HG02588 (cell line): ENCODE measurements at regions not wholly inside any gene's neighbourhood (a gene's known extent, or its start where the extent isn't known, plus 50 kb on each side); places are given as distances from the start of the nearest gene placed in this dataset.

Experiments
- ATAC-seq: cut with Tn5 transposase; IDR thresholded peaks from one replicate; pipeline ENCODE4 v1.9.1; 2021; ENCODE audit warnings: mild to moderate bottlenecking, moderate library complexity; ENCODE audit not compliant: unreplicated experiment

GRCh38 chr5:109917154-109917546 is 227.4 kb downstream of the MAN2A1 start:
- no peak for ATAC-seq

- no peak for ATAC-seq
Observed at GRCh38 chr5:109917966-109918365, 228.2 kb downstream of the MAN2A1 start.

GRCh38 chr5:109920736-109921135 is 231.0 kb downstream of the MAN2A1 start:
- ATAC-seq = no peak

- no peak for ATAC-seq
Observed at GRCh38 chr5:109921735-109922380, 232.1 kb downstream of the MAN2A1 start.

GRCh38 chr5:109922381-109922995 is 232.8 kb downstream of the MAN2A1 start:
- no peak for ATAC-seq

GRCh38 chr5:109923205-109923604 is 233.5 kb downstream of the MAN2A1 start:
- ATAC-seq = no peak

GRCh38 chr5:109924237-109925107 is 234.7 kb downstream of the MAN2A1 start:
- ATAC-seq = no peak

GRCh38 chr5:109927639-109928038 is 237.9 kb downstream of the MAN2A1 start:
- ATAC-seq = no peak

GRCh38 chr5:109928046-109928445 is 238.3 kb downstream of the MAN2A1 start:
- ATAC-seq = no peak

GRCh38 chr5:109928811-109929210 is 239.1 kb downstream of the MAN2A1 start:
- ATAC-seq = no peak

GRCh38 chr5:109929376-109929775 is 239.6 kb downstream of the MAN2A1 start:
- no peak for ATAC-seq

GRCh38 chr5:109929911-109930310 is 240.2 kb downstream of the MAN2A1 start:
- ATAC-seq = no peak

- ATAC-seq = no peak
Observed at GRCh38 chr5:109931049-109931780, 241.5 kb downstream of the MAN2A1 start.

GRCh38 chr5:109935833-109936490 is 246.2 kb downstream of the MAN2A1 start:
- no peak for ATAC-seq

- ATAC-seq = peak; percentile 91
Observed at GRCh38 chr5:109936996-109937395, 247.3 kb downstream of the MAN2A1 start.

- no peak for ATAC-seq
Observed at GRCh38 chr5:109937951-109938350, 248.2 kb downstream of the MAN2A1 start.

- ATAC-seq = no peak
Observed at GRCh38 chr5:109938453-109938852, 248.7 kb downstream of the MAN2A1 start.

- ATAC-seq = no peak
Observed at GRCh38 chr5:109939116-109939682, 249.5 kb downstream of the MAN2A1 start.

GRCh38 chr5:109942646-109943045 is 252.9 kb downstream of the MAN2A1 start:
- ATAC-seq = no peak

GRCh38 chr5:109943701-109944235 is 254.0 kb downstream of the MAN2A1 start:
- no peak for ATAC-seq
